H9 (cell line): ENCODE measurements at regions not wholly inside any gene's neighbourhood (a gene's known extent, or its start where the extent isn't known, plus 50 kb on each side); places are given as distances from the start of the nearest gene placed in this dataset.

Experiments used
- DNase-seq: peaks from one replicate; pipeline ENCODE4 v3.0.0-alpha.2; 2017
- H2AFZ ChIP-seq: one replicate; pipeline ENCODE4 v1.6.1; 2013; ENCODE audit warnings: mild to moderate bottlenecking, low read length, control low read depth, moderate library complexity
- H2AK5ac ChIP-seq: 2 replicates; pipeline ENCODE4 v1.6.1; 2013; ENCODE audit warnings: low read length, control low read depth, mixed read lengths; ENCODE audit not compliant: insufficient read length
- H2BK120ac ChIP-seq: one replicate; pipeline ENCODE4 v1.6.1; 2013; ENCODE audit warnings: low read depth, mild to moderate bottlenecking, low read length, control low read depth, inconsistent platforms; ENCODE audit not compliant: poor library complexity, severe bottlenecking
- H2BK12ac ChIP-seq: 2 replicates; pipeline ENCODE4 v1.6.1; 2013; ENCODE audit warnings: low read length, control low read depth, mixed read lengths, low read depth; ENCODE audit not compliant: insufficient read length
- H2BK15ac ChIP-seq: 2 replicates; pipeline ENCODE4 v1.6.1; 2013; ENCODE audit warnings: low read depth, low read length, control low read depth
- H2BK20ac ChIP-seq: one replicate; pipeline ENCODE4 v1.6.1; 2013; ENCODE audit warnings: low read depth, mild to moderate bottlenecking, low read length, control low read depth, inconsistent platforms; ENCODE audit not compliant: poor library complexity, severe bottlenecking
- H2BK5ac ChIP-seq: 2 replicates; pipeline ENCODE4 v1.6.1; 2013; ENCODE audit warnings: low read length, control low read depth, mixed read lengths; ENCODE audit not compliant: insufficient read length
- H3K14ac ChIP-seq: 2 replicates; pipeline ENCODE4 v1.6.1; 2013; ENCODE audit warnings: low read length, control low read depth; ENCODE audit not compliant: insufficient read depth
- H3K18ac ChIP-seq: 2 replicates; pipeline ENCODE4 v1.6.1; 2013; ENCODE audit warnings: low read depth, mild to moderate bottlenecking, mixed read lengths, low read length, control low read depth; ENCODE audit not compliant: insufficient read length
- H3K23ac ChIP-seq: 2 replicates; pipeline ENCODE4 v1.6.1; 2013; ENCODE audit warnings: low read length, control low read depth, mixed read lengths, low read depth; ENCODE audit not compliant: insufficient read length
- H3K23me2 ChIP-seq: 2 replicates; pipeline ENCODE4 v1.6.1; 2013; ENCODE audit warnings: low read depth, mild to moderate bottlenecking, mixed read lengths, low read length, control low read depth; ENCODE audit not compliant: insufficient read length, poor library complexity, severe bottlenecking
- H3K27ac ChIP-seq: 2 replicates; pipeline ENCODE4 v1.5.1; 2013; ENCODE audit warnings: low read length, control low read depth, mixed read lengths, low read depth; ENCODE audit not compliant: insufficient read length
- H3K27me3 ChIP-seq: 2 replicates; pipeline ENCODE4 v1.6.1; 2013; ENCODE audit warnings: low read length, control low read depth, inconsistent platforms; ENCODE audit not compliant: insufficient read depth
- H3K4ac ChIP-seq: 2 replicates; pipeline ENCODE4 v1.6.1; 2013; ENCODE audit warnings: low read depth, mild to moderate bottlenecking, control low read depth, inconsistent platforms, low read length, moderate library complexity
- H3K4me1 ChIP-seq: 2 replicates; pipeline ENCODE4 v1.6.1; 2013; ENCODE audit warnings: low read length, control low read depth, inconsistent platforms; ENCODE audit not compliant: insufficient read depth
- H3K4me2 ChIP-seq: 2 replicates; pipeline ENCODE4 v1.6.1; 2013; ENCODE audit warnings: low read length, control low read depth, mixed read lengths; ENCODE audit not compliant: insufficient read length, insufficient read depth
- H3K56ac ChIP-seq: 2 replicates; pipeline ENCODE4 v1.6.1; 2013; ENCODE audit warnings: low read depth, mild to moderate bottlenecking, mixed read lengths, low read length, control low read depth; ENCODE audit not compliant: insufficient read length
- H3K79me1 ChIP-seq: 2 replicates; pipeline ENCODE4 v1.6.1; 2013; ENCODE audit warnings: low read depth, mild to moderate bottlenecking, moderate library complexity, low read length, control low read depth, inconsistent platforms; ENCODE audit not compliant: insufficient read depth, poor library complexity, severe bottlenecking
- H3K79me2 ChIP-seq: 2 replicates; pipeline ENCODE4 v1.6.1; 2013; ENCODE audit warnings: low read length, control low read depth, inconsistent platforms; ENCODE audit not compliant: insufficient read depth
- H3K9ac ChIP-seq: 2 replicates; pipeline ENCODE4 v1.6.1; 2013; ENCODE audit warnings: low read length, control low read depth, mixed read lengths; ENCODE audit not compliant: insufficient read length; ENCODE audit errors: extremely low read depth
- H3K9me3 ChIP-seq: one replicate; pipeline ENCODE4 v1.6.1; 2013; ENCODE audit warnings: low read depth, low read length, inconsistent platforms; ENCODE audit not compliant: control insufficient read depth
- H3T11ph ChIP-seq: one replicate; pipeline ENCODE4 v1.6.1; 2013; ENCODE audit warnings: mild to moderate bottlenecking, low read length, control low read depth, inconsistent platforms
- H4K20me1 ChIP-seq: one replicate; pipeline ENCODE4 v1.6.1; 2013; ENCODE audit not compliant: control insufficient read depth, insufficient read length, insufficient read depth
- H4K5ac ChIP-seq: 2 replicates; pipeline ENCODE4 v1.6.1; 2013; ENCODE audit warnings: low read depth, mild to moderate bottlenecking, mixed read lengths, low read length, control low read depth; ENCODE audit not compliant: insufficient read length
- H4K8ac ChIP-seq: replicated peaks from 2 replicates; pipeline ENCODE4 v1.6.1; 2013; ENCODE audit warnings: low read length, control low read depth, mixed read lengths, low read depth; ENCODE audit not compliant: insufficient read length
- H4K91ac ChIP-seq: 2 replicates; pipeline ENCODE4 v1.6.1; 2013; ENCODE audit warnings: low read depth, mild to moderate bottlenecking, moderate library complexity, mixed read lengths, low read length, control low read depth; ENCODE audit not compliant: insufficient read length
- H3K27ac Mint-ChIP-seq, 3 experiments: 2 replicates in 2 of 3; 3 replicates in 1 of 3; pipeline ENCODE4 v1.8.0; 2020 to 2021; ENCODE audit warnings: mixed read lengths in 3 of 3, mild to moderate bottlenecking in 1 of 3, moderate library complexity in 1 of 3
- H3K27me3 Mint-ChIP-seq: 2 replicates; pipeline ENCODE4 v1.8.0; 2021; ENCODE audit warnings: low read depth, mild to moderate bottlenecking, moderate library complexity, mixed read lengths
- H3K36me3 Mint-ChIP-seq, 3 experiments: 2 replicates in 2 of 3; 3 replicates in 1 of 3; pipeline ENCODE4 v1.8.0; 2020 to 2021; ENCODE audit warnings: low read depth in 3 of 3, mixed read lengths in 3 of 3; ENCODE audit not compliant: insufficient read depth in 1 of 3
- H3K4me1 Mint-ChIP-seq, 2 experiments: 2 replicates each; pipeline ENCODE4 v1.8.0; 2020; ENCODE audit warnings: mixed read lengths in 2 of 2
- H3K4me3 Mint-ChIP-seq, 2 experiments: 2 replicates in 1 of 2; 3 replicates in 1 of 2; pipeline ENCODE4 v1.8.0; 2020 to 2021; ENCODE audit warnings: mild to moderate bottlenecking in 2 of 2, mixed read lengths in 2 of 2, moderate library complexity in 1 of 2
- H3K9me3 Mint-ChIP-seq, 2 experiments: 2 replicates in 1 of 2; 3 replicates in 1 of 2; pipeline ENCODE4 v1.8.0; 2020; ENCODE audit warnings: mild to moderate bottlenecking in 2 of 2, mixed read lengths in 2 of 2, moderate library complexity in 1 of 2
- WGBS: extraction: QIAGEN DNeasy Blood & Tissue Kit; methylation state at CpG from one replicate; pipeline ENCODE4 v1.1.7; 2013; ENCODE audit warnings: missing lambda C conversion rate, low lambda C conversion rate, mixed read lengths; ENCODE audit not compliant: insufficient read length; ENCODE audit errors: extremely low coverage; 5-methylcytosine and 5-hydroxymethylcytosine counted together
- TF ChIP-seq, protein P1 (sequence below): fragments of 200-600 bp; sonication (generic); conservative IDR thresholded peaks from 3 replicates; pipeline ENCODE4 v1.8.0; 2021; ENCODE audit warnings: antibody characterized with exemption, mild to moderate bottlenecking

DNA sequence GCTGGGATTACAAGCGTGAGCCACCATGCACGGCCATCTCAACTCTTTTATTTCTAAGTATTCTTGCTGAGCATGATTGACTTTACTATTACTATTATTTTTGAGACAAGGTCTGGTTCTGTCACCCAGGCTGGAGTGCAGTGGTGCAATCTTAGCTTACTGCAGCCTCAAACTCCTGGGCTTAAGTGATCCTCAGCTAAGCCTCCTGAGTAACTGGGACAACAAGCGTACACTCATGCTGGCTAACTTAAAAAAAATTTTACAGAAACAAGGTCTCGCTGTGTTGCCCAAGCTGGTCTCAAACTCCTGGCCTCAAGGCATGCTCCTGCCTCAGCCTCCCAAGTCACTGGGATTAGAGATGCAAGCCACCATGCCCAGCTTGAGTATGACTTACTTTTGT, 443.7 kb downstream of the ARHGEF28 start:
- no CpG with 5 or more reads among the region's 4 CpGs for WGBS
- no peak overlapping the region for H2BK120ac ChIP-seq
- no peaks in the 10 kb centered on the region for H3K9me3 Mint-ChIP-seq

More for the DNA sequence above, 443.7 kb downstream of the ARHGEF28 start:
- H3K4me3 Mint-ChIP-seq: no peak overlapping the region
- Histone ChIP-seq H2BK20ac (no peak overlapping the region), H3K4ac (no peak overlapping the region), H3K9me3 (no peaks in the 10 kb centered on the region), H2BK15ac (no peak overlapping the region), H3K27ac (no peak overlapping the region), H3K4me1 (no peaks in the 10 kb centered on the region), H3K79me1 (no peaks in the 10 kb centered on the region), H3K56ac (no peak overlapping the region), H3K79me2 (no peaks in the 10 kb centered on the region), H3K4me2 (no peak overlapping the region), H4K20me1 (no peaks in the 10 kb centered on the region), H2AK5ac (no peak overlapping the region), H3K23ac (no peak overlapping the region), H3K9ac (no peak overlapping the region), H4K5ac (no peak overlapping the region), H4K91ac (no peak overlapping the region), H3K18ac (no peak overlapping the region), H4K8ac (no peak overlapping the region), H2BK12ac (no peak overlapping the region), H3K14ac (no peak overlapping the region), H3K23me2 (no peaks in the 10 kb centered on the region), H2AFZ (no peak overlapping the region), H2BK5ac (no peak overlapping the region), H3T11ph (no peak overlapping the region), H3K27me3 (no peaks in the 10 kb centered on the region)
- no peaks in the 10 kb centered on the region for H3K36me3 Mint-ChIP-seq
- H3K4me1 Mint-ChIP-seq: no peaks in the 10 kb centered on the region
- H3K27me3 Mint-ChIP-seq: no peaks in the 10 kb centered on the region
- TF ChIP-seq, protein P1, sequence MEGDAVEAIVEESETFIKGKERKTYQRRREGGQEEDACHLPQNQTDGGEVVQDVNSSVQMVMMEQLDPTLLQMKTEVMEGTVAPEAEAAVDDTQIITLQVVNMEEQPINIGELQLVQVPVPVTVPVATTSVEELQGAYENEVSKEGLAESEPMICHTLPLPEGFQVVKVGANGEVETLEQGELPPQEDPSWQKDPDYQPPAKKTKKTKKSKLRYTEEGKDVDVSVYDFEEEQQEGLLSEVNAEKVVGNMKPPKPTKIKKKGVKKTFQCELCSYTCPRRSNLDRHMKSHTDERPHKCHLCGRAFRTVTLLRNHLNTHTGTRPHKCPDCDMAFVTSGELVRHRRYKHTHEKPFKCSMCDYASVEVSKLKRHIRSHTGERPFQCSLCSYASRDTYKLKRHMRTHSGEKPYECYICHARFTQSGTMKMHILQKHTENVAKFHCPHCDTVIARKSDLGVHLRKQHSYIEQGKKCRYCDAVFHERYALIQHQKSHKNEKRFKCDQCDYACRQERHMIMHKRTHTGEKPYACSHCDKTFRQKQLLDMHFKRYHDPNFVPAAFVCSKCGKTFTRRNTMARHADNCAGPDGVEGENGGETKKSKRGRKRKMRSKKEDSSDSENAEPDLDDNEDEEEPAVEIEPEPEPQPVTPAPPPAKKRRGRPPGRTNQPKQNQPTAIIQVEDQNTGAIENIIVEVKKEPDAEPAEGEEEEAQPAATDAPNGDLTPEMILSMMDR: no peak
- DNase-seq: no peak
- H3K27ac Mint-ChIP-seq: no peak overlapping the region
